Urinary bladder (tissue), 3 donors: ENCODE measurements at regions not wholly inside any gene's neighbourhood (a gene's known extent, or its start where the extent isn't known, plus 50 kb on each side); places are given as distances from the start of the nearest gene placed in this dataset.

Experiments
- DNase-seq: peaks from one replicate; pipeline ENCODE4 v3.0.0-alpha.2; 2015; ENCODE audit errors: extremely low spot score
- H3K27ac ChIP-seq: one replicate; pipeline ENCODE4 v1.5.1; 2013; ENCODE audit warnings: low read depth, mild to moderate bottlenecking, moderate library complexity
- H3K36me3 ChIP-seq: one replicate; pipeline ENCODE4 v1.6.1; 2013; ENCODE audit warnings: mild to moderate bottlenecking, moderate library complexity; ENCODE audit not compliant: insufficient read depth
- H3K4me1 ChIP-seq: one replicate; pipeline ENCODE4 v1.6.1; 2013; ENCODE audit warnings: mild to moderate bottlenecking, moderate library complexity; ENCODE audit not compliant: insufficient read depth
- H3K4me3 ChIP-seq: one replicate; pipeline ENCODE4 v1.5.1; 2013; ENCODE audit warnings: low read depth, low read length
- WGBS: extraction: QIAGEN DNeasy Blood & Tissue Kit; methylation state at CpG from one replicate; pipeline ENCODE4 v1.1.7; 2013; 5-methylcytosine and 5-hydroxymethylcytosine counted together
- donor health status: healthy with polysubstance abuse.
- donor health status: healthy.

- H3K36me3 ChIP-seq: no peaks in the 10 kb centered on the region
- DNase-seq: no peak
- 54% methylated on average over 1 of the region's 1 CpG for WGBS
- no peak overlapping the region for H3K27ac ChIP-seq
- no peaks in the 10 kb centered on the region for H3K4me1 ChIP-seq
- no peak overlapping the region for H3K4me3 ChIP-seq
Observed at GRCh38 chr5:88594441-88594840, 288.5 kb downstream of the MEF2C start.

- Histone ChIP-seq H3K4me3 (no peak overlapping the region), H3K27ac (no peak overlapping the region), H3K4me1 (no peaks in the 10 kb centered on the region), H3K36me3 (no peaks in the 10 kb centered on the region)
- WGBS: 83% methylated on average over 4 of the region's 4 CpGs
- no peak for DNase-seq
Observed at GRCh38 chr5:88588609-88589008, 294.4 kb downstream of the MEF2C start.

- Histone ChIP-seq H3K4me3 (no peak overlapping the region), H3K4me1 (no peaks in the 10 kb centered on the region), H3K27ac (no peak overlapping the region), H3K36me3 (no peaks in the 10 kb centered on the region)
- DNase-seq: no peak
- 90% methylated on average over 1 of the region's 1 CpG for WGBS
Observed at GRCh38 chr5:88583471-88583870, 299.5 kb downstream of the MEF2C start.

GRCh38 chr5:88558366-88558765 is 289.7 kb upstream of the TMEM161B start:
- Histone ChIP-seq H3K27ac (no peak overlapping the region), H3K4me1 (no peaks in the 10 kb centered on the region), H3K36me3 (no peaks in the 10 kb centered on the region), H3K4me3 (no peak overlapping the region)
- WGBS: 93% methylated on average over 5 of the region's 5 CpGs
- DNase-seq: no peak

GRCh38 chr5:88557881-88558280 is 289.2 kb upstream of the TMEM161B start:
- WGBS: 82% methylated on average over 3 of the region's 3 CpGs
- H3K36me3 ChIP-seq: no peaks in the 10 kb centered on the region
- H3K4me1 ChIP-seq: no peaks in the 10 kb centered on the region
- no peak overlapping the region for H3K27ac ChIP-seq
- no peak for DNase-seq
- no peak overlapping the region for H3K4me3 ChIP-seq

- DNase-seq: no peak
- no peaks in the 10 kb centered on the region for H3K36me3 ChIP-seq
- H3K4me1 ChIP-seq: no peaks in the 10 kb centered on the region
- no peak overlapping the region for H3K27ac ChIP-seq
- H3K4me3 ChIP-seq: no peak overlapping the region
- 77% methylated on average over 2 of the region's 2 CpGs for WGBS
Observed at GRCh38 chr5:88557131-88557530, 288.5 kb upstream of the TMEM161B start.

GRCh38 chr5:88556406-88556805 is 287.8 kb upstream of the TMEM161B start:
- WGBS: 34% methylated on average over 4 of the region's 4 CpGs
- Histone ChIP-seq H3K36me3 (no peaks in the 10 kb centered on the region), H3K4me1 (no peaks in the 10 kb centered on the region), H3K27ac (no peak overlapping the region), H3K4me3 (no peak overlapping the region)
- no peak for DNase-seq

- DNase-seq: no peak
- H3K27ac ChIP-seq: no peak overlapping the region
- no peak overlapping the region for H3K4me3 ChIP-seq
- WGBS: 18% methylated on average over 4 of the region's 4 CpGs
- H3K36me3 ChIP-seq: no peaks in the 10 kb centered on the region
- no peaks in the 10 kb centered on the region for H3K4me1 ChIP-seq
Observed at GRCh38 chr5:88555674-88556073, 287.0 kb upstream of the TMEM161B start.

- Histone ChIP-seq H3K27ac (no peak overlapping the region), H3K36me3 (no peaks in the 10 kb centered on the region), H3K4me1 (no peaks in the 10 kb centered on the region), H3K4me3 (no peak overlapping the region)
- DNase-seq: no peak
Observed at GRCh38 chr5:88553986-88554385, 285.3 kb upstream of the TMEM161B start.

GRCh38 chr5:88553136-88553875 is 284.7 kb upstream of the TMEM161B start:
- 87% methylated on average over 5 of the region's 5 CpGs for WGBS

GRCh38 chr5:88552426-88552825 is 283.8 kb upstream of the TMEM161B start:
- H3K36me3 ChIP-seq: no peaks in the 10 kb centered on the region
- WGBS: 72% methylated on average over 4 of the region's 4 CpGs
- H3K4me1 ChIP-seq: no peaks in the 10 kb centered on the region
- DNase-seq: no peak
- H3K27ac ChIP-seq: no peak overlapping the region
- H3K4me3 ChIP-seq: no peak overlapping the region

More at GRCh38 chr5:88553136-88553875, 284.7 kb upstream of the TMEM161B start:
- Histone ChIP-seq H3K36me3 (no peaks in the 10 kb centered on the region), H3K4me1 (no peaks in the 10 kb centered on the region), H3K27ac (no peak overlapping the region), H3K4me3 (no peak overlapping the region)
- DNase-seq: no peak

GRCh38 chr5:88551724-88552345 is 283.2 kb upstream of the TMEM161B start:
- Histone ChIP-seq H3K4me3 (no peak overlapping the region), H3K36me3 (no peaks in the 10 kb centered on the region), H3K4me1 (no peaks in the 10 kb centered on the region), H3K27ac (no peak overlapping the region)
- WGBS: 55% methylated on average over 10 of the region's 10 CpGs
- no peak for DNase-seq

GRCh38 chr5:88550736-88551135 is 282.1 kb upstream of the TMEM161B start:
- Histone ChIP-seq H3K4me1 (no peaks in the 10 kb centered on the region), H3K4me3 (no peak overlapping the region), H3K27ac (no peak overlapping the region), H3K36me3 (no peaks in the 10 kb centered on the region)
- no peak for DNase-seq

- Histone ChIP-seq H3K4me3 (no peak overlapping the region), H3K4me1 (no peaks in the 10 kb centered on the region), H3K36me3 (no peaks in the 10 kb centered on the region), H3K27ac (no peak overlapping the region)
- 72% methylated on average over 4 of the region's 4 CpGs for WGBS
- DNase-seq: no peak
Observed at GRCh38 chr5:88548136-88548805, 279.6 kb upstream of the TMEM161B start.
